DND-41 (cell line): ENCODE measurements at regions not wholly inside any gene's neighbourhood (a gene's known extent, or its start where the extent isn't known, plus 50 kb on each side); places are given as distances from the start of the nearest gene placed in this dataset.

Experiments used
- ATAC-seq: fragments of 200-7000 bp; cut with Tn5 transposase; 3 replicates; pipeline ENCODE4 v1.9.1; 2021; ENCODE audit warnings: low read depth; ENCODE audit not compliant: insufficient read depth
- DNase-seq: peaks from one replicate; pipeline ENCODE4 v3.0.0-alpha.2; 2020
- H2AFZ ChIP-seq: 2 replicates; pipeline ENCODE4 v1.6.0; 2012; ENCODE audit warnings: low read depth, low read length
- H3K27ac ChIP-seq: 2 replicates; pipeline ENCODE4 v1.5.1; 2012; ENCODE audit warnings: low read length, inconsistent platforms
- H3K27me3 ChIP-seq: fragments of 200-600 bp; sonication (generic); 2 replicates; pipeline ENCODE4 v1.6.0; 2012; ENCODE audit warnings: low read length, mild to moderate bottlenecking, inconsistent platforms; ENCODE audit not compliant: insufficient read depth, poor library complexity
- H3K36me3 ChIP-seq: 2 replicates; pipeline ENCODE4 v1.5.1; 2012; ENCODE audit warnings: low read length, inconsistent platforms; ENCODE audit not compliant: insufficient read depth
- H3K4me1 ChIP-seq: 2 replicates; pipeline ENCODE4 v1.5.1; 2012; ENCODE audit warnings: mild to moderate bottlenecking, low read length; ENCODE audit not compliant: insufficient read depth
- H3K4me2 ChIP-seq: 2 replicates; pipeline ENCODE4 v1.6.0; 2012; ENCODE audit warnings: mild to moderate bottlenecking, moderate library complexity, low read length, inconsistent platforms; ENCODE audit not compliant: insufficient read depth
- H3K4me3 ChIP-seq, 2 experiments: fragments of 200-600 bp in 1 of 2; shearing (Covaris generic) in 1 of 2; 2 replicates each; pipeline ENCODE4 v1.5.1; 2012 to 2016; ENCODE audit warnings: inconsistent platforms in 2 of 2, low read length in 2 of 2, mild to moderate bottlenecking in 2 of 2, low read depth in 1 of 2, moderate library complexity in 1 of 2
- H3K79me2 ChIP-seq: 2 replicates; pipeline ENCODE4 v1.6.0; 2012; ENCODE audit warnings: low read length, inconsistent platforms; ENCODE audit not compliant: insufficient read depth
- H3K9ac ChIP-seq: 2 replicates; pipeline ENCODE4 v1.6.0; 2012; ENCODE audit warnings: low read depth, mild to moderate bottlenecking, inconsistent platforms, low read length, moderate library complexity
- H3K9me3 ChIP-seq: 2 replicates; pipeline ENCODE4 v1.5.1; 2012; ENCODE audit warnings: low read length, moderate library complexity, mild to moderate bottlenecking, inconsistent platforms; ENCODE audit not compliant: insufficient read depth, severe bottlenecking
- H4K20me1 ChIP-seq: 2 replicates; pipeline ENCODE4 v1.6.0; 2012; ENCODE audit warnings: low read length; ENCODE audit not compliant: insufficient read depth
- CTCF ChIP-seq: IDR thresholded peaks from 2 replicates; pipeline ENCODE4 v1.5.1; 2012; ENCODE audit warnings: borderline replicate concordance, low read length, moderate library complexity, mild to moderate bottlenecking; ENCODE audit not compliant: poor library complexity, severe bottlenecking; ENCODE audit errors: extremely low read depth
- EZH2 ChIP-seq: IDR thresholded peaks from 3 replicates; pipeline ENCODE4 v1.6.1; 2012; ENCODE audit warnings: borderline replicate concordance, low read depth, mild to moderate bottlenecking, moderate library complexity, low read length, inconsistent platforms; ENCODE audit not compliant: severe bottlenecking

- H3K36me3 ChIP-seq: no peaks in the 10 kb centered on the region
- H3K4me2 ChIP-seq: no peak overlapping the region
- no peak for TF ChIP-seq CTCF
- no peak for TF ChIP-seq EZH2
- ATAC-seq: no peak
- H3K4me1 ChIP-seq: no peaks in the 10 kb centered on the region
- H3K9me3 ChIP-seq: no peaks in the 10 kb centered on the region
- H3K79me2 ChIP-seq: no peaks in the 10 kb centered on the region
- H3K9ac ChIP-seq: no peak overlapping the region
- DNase-seq: no peak
- H4K20me1 ChIP-seq: no peaks in the 10 kb centered on the region
- H3K4me3 ChIP-seq: no peak overlapping the region
- H3K27ac ChIP-seq: no peak overlapping the region
- H3K27me3 ChIP-seq: peaks cover 2% of the 10 kb centered on the region
- no peak overlapping the region for H2AFZ ChIP-seq
These were observed 327.3 kb downstream of the NXPE2 start for GRCh38 chr11:115005663-115006062.

DNA sequence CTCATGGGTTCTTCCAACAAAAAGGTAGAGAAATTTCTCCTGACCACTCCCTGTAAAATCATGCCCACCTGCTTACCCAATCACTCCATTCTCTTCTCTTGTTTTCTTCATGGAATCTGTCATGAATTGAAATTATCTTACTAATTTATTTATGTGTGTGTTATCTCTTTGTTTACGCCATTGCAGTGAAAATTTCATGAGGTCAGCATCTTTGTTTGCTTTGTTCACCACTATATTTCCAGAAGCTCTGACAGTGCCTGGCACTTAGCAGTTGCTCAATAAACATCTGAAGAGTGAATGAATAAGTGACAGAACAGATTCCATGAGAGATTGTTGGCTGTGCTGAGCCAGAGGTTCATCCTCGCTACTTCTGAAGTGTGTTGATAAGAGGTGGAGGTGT, 329.5 kb downstream of the NXPE2 start:
- Histone ChIP-seq H3K27me3 (peaks cover 2% of the 10 kb centered on the region), H3K9me3 (no peaks in the 10 kb centered on the region), H4K20me1 (no peaks in the 10 kb centered on the region), H3K4me3 (no peak overlapping the region), H3K36me3 (no peaks in the 10 kb centered on the region), H3K79me2 (no peaks in the 10 kb centered on the region), H3K9ac (no peak overlapping the region), H2AFZ (no peak overlapping the region), H3K4me1 (no peaks in the 10 kb centered on the region), H3K27ac (no peak overlapping the region), H3K4me2 (no peak overlapping the region)
- ATAC-seq (no peak), DNase-seq (no peak)
- no peak for TF ChIP-seq EZH2
- TF ChIP-seq CTCF: no peak

DNA sequence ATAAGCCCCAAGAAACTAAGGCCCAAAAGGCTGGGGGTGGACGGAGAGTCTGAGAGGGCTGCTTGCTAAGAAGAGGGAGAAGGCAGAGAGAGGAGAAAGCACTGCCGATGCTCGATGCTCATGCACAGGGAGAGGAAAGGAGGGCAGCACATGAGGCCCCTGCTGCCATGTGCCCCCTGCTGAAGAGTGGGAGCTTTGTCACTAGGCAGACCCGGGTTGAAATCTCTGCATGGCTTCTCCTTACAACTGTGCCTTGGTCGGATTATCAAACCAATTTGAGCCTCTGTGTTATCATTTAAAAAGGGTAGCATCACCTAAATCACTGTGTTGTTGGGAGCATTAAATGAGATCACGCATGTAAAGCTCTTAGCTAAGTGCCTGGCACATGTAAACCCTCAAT, 330.5 kb downstream of the NXPE2 start:
- no peak overlapping the region for H3K4me2 ChIP-seq
- no peak overlapping the region for H3K4me3 ChIP-seq
- DNase-seq: no peak
- H3K9me3 ChIP-seq: no peaks in the 10 kb centered on the region
- H4K20me1 ChIP-seq: no peaks in the 10 kb centered on the region
- H3K27ac ChIP-seq: no peak overlapping the region
- no peak overlapping the region for H3K9ac ChIP-seq
- ATAC-seq: no peak
- H3K79me2 ChIP-seq: no peaks in the 10 kb centered on the region
- H3K27me3 ChIP-seq: peaks cover 2% of the 10 kb centered on the region
- no peaks in the 10 kb centered on the region for H3K4me1 ChIP-seq
- H2AFZ ChIP-seq: no peak overlapping the region
- H3K36me3 ChIP-seq: no peaks in the 10 kb centered on the region
- TF ChIP-seq CTCF (no peak), EZH2 (no peak)

DNA sequence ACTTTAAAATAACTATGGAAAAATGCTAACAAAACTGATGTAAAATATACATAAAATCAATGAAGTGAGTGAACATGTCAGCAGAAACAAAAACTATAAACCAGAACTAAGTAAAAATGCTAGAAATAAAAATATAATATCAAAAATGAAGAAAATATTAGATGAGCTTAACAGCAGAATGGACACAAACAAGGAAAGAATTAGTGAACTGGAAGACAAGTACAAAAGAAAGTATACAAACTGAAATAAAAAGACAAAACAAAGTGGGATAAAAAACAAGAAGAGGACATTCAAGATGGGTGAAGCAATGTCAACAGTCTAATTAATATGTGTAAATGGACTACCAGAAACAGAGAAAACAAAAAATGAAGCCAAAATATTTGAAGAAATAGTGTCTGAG, 339.2 kb downstream of the NXPE2 start:
- H3K27me3 ChIP-seq: no peaks in the 10 kb centered on the region
- H3K79me2 ChIP-seq: no peaks in the 10 kb centered on the region
- no peaks in the 10 kb centered on the region for H4K20me1 ChIP-seq
- no peak overlapping the region for H2AFZ ChIP-seq
- no peak overlapping the region for H3K4me3 ChIP-seq
- no peak for TF ChIP-seq CTCF
- no peak for TF ChIP-seq EZH2
- ATAC-seq: no peak
- H3K4me2 ChIP-seq: no peak overlapping the region
- no peak for DNase-seq
- no peaks in the 10 kb centered on the region for H3K36me3 ChIP-seq
- no peak overlapping the region for H3K9ac ChIP-seq
- no peaks in the 10 kb centered on the region for H3K4me1 ChIP-seq
- peaks cover 4% of the 10 kb centered on the region for H3K9me3 ChIP-seq
- no peak overlapping the region for H3K27ac ChIP-seq
